BE2C (cell line): ENCODE measurements at regions not wholly inside any gene's neighbourhood (a gene's known extent, or its start where the extent isn't known, plus 50 kb on each side); places are given as distances from the start of the nearest gene placed in this dataset.
"Not testable (repeated sequence)": the region's sequence is repeated elsewhere in the genome, so short reads cannot be mapped to it uniquely, and the experiment has no call there.

Source experiments
- DNase-seq: peaks from one replicate; pipeline ENCODE4 v3.0.0-alpha.2; 2020
- H3K27me3 ChIP-seq: fragments of 250-450 bp; sonication (Bioruptor Pico); 2 replicates; pipeline ENCODE4 v1.5.1; 2020; ENCODE audit warnings: mild to moderate bottlenecking
- H3K36me3 ChIP-seq: fragments of 250-450 bp; sonication (Bioruptor Pico); 2 replicates; pipeline ENCODE4 v1.5.1; 2020; ENCODE audit warnings: mild to moderate bottlenecking
- H3K4me1 ChIP-seq: fragments of 250-450 bp; sonication (Bioruptor Pico); 2 replicates; pipeline ENCODE4 v1.5.1; 2020
- H3K4me3 ChIP-seq: 2 replicates; pipeline ENCODE4 v1.5.1; 2011; ENCODE audit warnings: low read depth, low read length
- H3K9me3 ChIP-seq: fragments of 250-450 bp; sonication (Bioruptor Pico); 2 replicates; pipeline ENCODE4 v1.5.1; 2020
- CTCF ChIP-seq: IDR thresholded peaks from 2 replicates; pipeline ENCODE4 v1.5.1; 2012; ENCODE audit warnings: mild to moderate bottlenecking, low read depth, low read length

- no peaks in the 10 kb centered on the region for H3K4me1 ChIP-seq
- no peaks in the 10 kb centered on the region for H3K27me3 ChIP-seq
- no peak for TF ChIP-seq CTCF
- no peaks in the 10 kb centered on the region for H3K9me3 ChIP-seq
- DNase-seq = no peak
- no peak overlapping the region for H3K4me3 ChIP-seq
- H3K36me3 ChIP-seq = no peaks in the 10 kb centered on the region
These were observed 357.6 kb downstream of the SFMBT2 start for GRCh38 chr10:7053195-7053594.

DNA sequence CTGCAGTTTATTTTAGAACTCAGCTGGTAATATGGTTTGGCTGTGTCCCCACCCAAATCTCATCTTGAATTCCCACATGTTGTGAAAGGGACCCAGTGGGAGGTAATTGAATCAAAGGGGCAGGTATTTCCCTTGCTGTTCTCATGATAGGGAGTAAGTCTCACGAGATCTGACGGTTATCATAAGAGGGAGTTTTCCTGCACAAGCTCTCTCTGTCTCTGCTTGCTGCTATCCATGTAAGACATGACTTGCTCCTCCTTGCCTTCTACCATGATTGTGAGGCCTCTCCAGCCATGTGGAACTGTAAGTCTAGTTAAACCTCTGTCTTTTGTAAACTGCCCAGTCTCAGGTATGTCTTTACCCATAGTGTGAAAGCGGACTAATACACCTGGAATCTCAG is 360.8 kb downstream of the SFMBT2 start:
- H3K27me3 ChIP-seq, H3K36me3 ChIP-seq, H3K4me3 ChIP-seq, H3K9me3 ChIP-seq, DNase-seq, H3K4me1 ChIP-seq: not testable (repeated sequence)

DNA sequence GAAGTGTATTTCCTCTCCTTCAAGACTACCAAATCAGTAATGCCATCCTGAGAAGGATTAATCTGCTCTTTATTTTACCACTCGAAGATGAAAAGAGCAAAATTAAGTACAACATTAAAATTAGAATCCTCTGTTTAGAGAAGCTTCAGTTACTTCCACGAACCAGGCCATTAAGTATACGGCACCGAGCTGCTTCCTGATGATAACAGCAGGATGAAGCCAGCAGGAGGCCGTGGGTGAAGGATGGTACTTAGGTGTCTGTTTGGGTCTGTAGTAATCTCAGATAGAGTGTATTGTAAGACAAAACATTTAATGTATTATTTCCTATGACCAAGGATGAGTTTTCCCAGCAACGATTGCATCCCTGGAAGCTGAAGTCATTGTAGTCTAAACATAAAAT is 362.8 kb downstream of the SFMBT2 start:
- Histone ChIP-seq H3K9me3 (no peaks in the 10 kb centered on the region), H3K4me1 (no peaks in the 10 kb centered on the region), H3K4me3 (no peak overlapping the region), H3K36me3 (no peaks in the 10 kb centered on the region), H3K27me3 (no peaks in the 10 kb centered on the region)
- TF ChIP-seq CTCF = no peak
- DNase-seq = no peak

DNA sequence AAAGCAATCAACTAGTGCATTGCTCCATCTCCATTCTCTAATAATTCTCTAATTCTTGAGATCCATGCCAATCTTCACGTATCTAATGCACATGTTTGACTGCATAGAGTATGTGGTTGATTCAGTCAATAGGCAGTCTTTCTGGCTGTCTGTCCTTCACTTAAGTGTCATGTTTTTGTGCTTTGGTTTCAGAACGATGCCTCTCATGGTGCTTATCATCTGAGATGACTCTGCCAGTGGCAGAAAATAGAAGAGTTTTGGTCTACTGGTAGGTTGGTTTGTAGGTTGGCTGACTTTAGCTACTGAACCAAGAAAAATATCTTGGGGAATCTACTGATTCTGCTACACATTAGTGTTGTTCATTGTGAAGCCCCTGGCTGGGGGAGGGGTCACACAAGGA is 364.2 kb downstream of the SFMBT2 start:
- DNase-seq = no peak
- H3K9me3 ChIP-seq = no peaks in the 10 kb centered on the region
- H3K4me1 ChIP-seq = no peaks in the 10 kb centered on the region
- H3K27me3 ChIP-seq = no peaks in the 10 kb centered on the region
- no peaks in the 10 kb centered on the region for H3K36me3 ChIP-seq
- no peak overlapping the region for H3K4me3 ChIP-seq
- TF ChIP-seq CTCF = no peak

- H3K4me1 ChIP-seq = no peaks in the 10 kb centered on the region
- no peaks in the 10 kb centered on the region for H3K27me3 ChIP-seq
- no peaks in the 10 kb centered on the region for H3K9me3 ChIP-seq
- no peak overlapping the region for H3K4me3 ChIP-seq
- no peaks in the 10 kb centered on the region for H3K36me3 ChIP-seq
- no peak for TF ChIP-seq CTCF
- DNase-seq = no peak
These were observed 364.8 kb downstream of the SFMBT2 start for GRCh38 chr10:7045891-7046599.

DNA sequence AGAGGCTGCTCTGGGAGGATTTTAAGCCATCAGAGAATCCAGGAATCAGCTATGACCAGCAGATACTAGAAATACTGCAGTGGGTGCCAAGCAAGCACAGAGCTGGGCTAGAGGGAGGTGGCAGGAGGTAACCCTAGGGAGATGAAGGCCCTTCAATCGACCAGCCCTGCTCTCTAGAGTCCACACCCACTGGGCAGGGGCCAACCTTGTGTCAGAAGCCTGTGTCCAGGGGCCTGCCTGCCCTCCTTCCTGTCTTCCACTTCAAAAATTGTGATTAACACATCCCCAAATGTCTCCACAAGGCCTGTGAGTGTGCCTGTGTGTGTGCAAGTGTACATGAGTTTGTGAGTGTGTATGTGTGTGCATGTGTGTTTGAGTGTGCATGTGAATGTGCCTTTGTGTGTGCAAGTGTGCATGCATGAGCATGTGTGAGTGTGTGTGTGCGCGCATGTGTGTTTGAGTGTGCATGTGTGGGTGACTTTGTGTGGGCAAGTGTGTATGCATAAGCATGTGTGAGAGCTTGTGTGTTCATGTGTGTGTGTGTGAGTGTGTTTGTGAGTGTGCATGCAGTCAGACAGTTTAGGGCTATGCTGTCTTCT is 367.7 kb downstream of the SFMBT2 start:
- H3K4me1 ChIP-seq = no peaks in the 10 kb centered on the region
- H3K4me3 ChIP-seq = no peak overlapping the region
- no peaks in the 10 kb centered on the region for H3K36me3 ChIP-seq
- no peaks in the 10 kb centered on the region for H3K9me3 ChIP-seq
- no peak for TF ChIP-seq CTCF
- H3K27me3 ChIP-seq = no peaks in the 10 kb centered on the region; the same call in 1 of the 2 replicates
- no peak for DNase-seq
